Smooth muscle cell of the brain vasculature (primary cell): ENCODE measurements at regions not wholly inside any gene's neighbourhood (a gene's known extent, or its start where the extent isn't known, plus 50 kb on each side); places are given as distances from the start of the nearest gene placed in this dataset.

ENCODE experiments used
- DNase-seq: peaks from one replicate; pipeline ENCODE4 v3.0.0-alpha.2; 2012; ENCODE audit warnings: low read depth, low spot score

DNA sequence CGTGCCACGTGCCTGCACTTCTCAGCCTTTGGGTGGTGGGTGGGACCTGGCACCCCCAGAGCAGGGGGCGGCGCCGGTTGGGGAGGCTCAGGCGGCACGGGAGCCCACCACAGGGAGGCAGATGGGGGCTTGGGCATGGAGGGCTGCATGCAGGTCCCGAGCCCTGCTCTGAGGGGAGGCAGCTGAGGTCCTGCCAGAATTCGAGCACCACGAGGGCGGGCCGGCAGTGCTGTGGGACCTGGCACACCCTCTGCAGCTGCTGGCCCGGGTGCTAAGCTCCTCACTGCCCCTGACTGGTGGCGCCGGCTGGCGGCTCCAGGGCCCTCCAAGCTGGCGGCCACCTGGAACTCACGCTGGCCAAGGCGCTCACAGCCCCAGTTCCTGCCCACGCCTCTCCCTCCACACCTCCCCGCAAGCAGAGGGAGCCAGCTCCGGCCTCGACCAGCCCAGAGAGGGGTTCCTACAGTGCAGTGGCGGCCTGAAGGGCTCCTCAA, 1176.8 kb upstream of the GYPC start:
- DNase-seq: no peak

GRCh38 chr2:125490308-125490707, 1165.7 kb upstream of the GYPC start:
- DNase-seq: no peak

GRCh38 chr2:125491663-125492062, 1164.3 kb upstream of the GYPC start:
- no peak for DNase-seq

DNA sequence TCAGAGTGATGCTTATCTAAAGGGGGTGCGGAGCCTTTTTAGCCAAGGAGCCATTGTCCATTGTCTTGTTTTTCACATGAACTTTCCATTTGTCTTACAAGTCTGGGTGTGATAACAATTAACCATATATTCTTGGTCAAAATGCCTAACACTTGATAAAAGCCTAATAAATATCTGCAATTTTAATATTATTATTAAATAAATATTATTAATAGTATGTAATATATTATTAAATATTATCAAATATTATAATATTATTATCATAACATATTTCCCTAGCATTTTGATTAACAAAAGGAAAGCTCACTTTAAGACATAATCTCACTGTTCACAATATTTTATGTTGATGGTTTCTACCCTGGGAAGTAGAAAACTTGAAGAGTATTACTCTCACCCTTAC, 1143.6 kb upstream of the GYPC start:
- no peak for DNase-seq

DNA sequence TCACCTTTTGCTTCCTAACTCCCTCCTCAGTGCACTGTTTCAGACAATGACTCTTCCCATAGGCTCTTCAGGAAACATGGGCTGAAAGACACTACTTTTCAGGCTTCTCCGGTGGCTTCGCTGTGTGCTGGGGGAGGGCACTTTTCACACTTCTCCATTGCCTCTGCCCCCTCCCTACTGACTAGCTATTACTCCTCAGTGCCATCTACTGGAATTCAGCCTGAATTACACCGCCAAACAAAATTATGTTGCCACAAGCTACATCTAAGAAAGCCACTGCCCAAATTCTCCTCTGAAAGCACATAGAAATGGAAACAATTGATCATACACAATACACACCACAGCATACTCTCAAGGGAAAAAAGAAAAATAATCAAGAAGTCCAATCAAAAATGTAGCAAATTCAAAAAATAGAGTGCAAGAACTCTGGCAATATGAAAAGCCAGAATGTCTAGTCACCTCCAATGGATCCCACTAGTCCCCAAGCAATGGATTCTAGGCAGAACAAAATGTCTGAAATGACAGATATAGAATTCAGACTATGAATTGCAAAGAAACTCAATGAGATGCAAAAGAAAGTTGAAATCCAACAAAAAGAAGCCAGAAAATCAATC, 1139.4 kb upstream of the GYPC start:
- no peak for DNase-seq

DNA sequence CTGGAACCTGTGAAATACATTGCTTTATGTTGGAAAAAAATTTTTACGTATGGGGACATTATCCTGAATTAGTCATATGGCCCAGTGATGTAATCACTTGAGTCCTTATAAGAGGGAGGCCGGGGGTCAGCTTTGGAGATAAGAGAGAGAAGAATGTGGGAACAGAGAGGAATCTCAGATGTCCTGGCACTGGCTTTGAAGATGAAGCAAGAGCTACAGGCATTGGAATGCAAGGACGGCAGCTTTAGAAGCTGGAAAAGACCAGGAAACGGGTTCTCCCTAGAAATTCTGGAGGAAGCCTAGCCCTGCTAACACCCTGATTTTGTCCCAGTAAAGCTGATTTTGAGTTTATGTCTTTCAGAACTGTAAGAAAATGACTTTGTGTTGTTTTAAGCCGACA, 1129.9 kb upstream of the GYPC start:
- no peak for DNase-seq

DNA sequence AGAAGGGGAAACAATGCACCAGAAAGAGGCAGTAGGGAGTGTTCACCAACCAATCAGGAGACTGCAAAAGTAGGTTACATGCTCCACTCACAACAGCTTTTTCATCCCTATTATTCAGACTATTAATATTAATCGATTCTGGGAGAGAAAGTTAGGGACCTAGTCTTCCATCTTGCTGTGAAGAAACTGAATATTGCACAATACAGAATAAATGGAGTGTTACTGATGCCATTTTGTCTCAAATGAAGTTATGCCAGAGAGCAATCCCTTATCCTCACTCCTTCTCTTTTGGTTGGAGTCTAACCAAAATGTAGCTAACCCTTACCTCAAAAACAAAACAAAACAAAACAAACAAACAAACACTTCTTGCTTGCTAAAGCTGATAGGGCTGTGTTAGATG, 1120.9 kb upstream of the GYPC start:
- DNase-seq: no peak

GRCh38 chr2:125543968-125544514, 1111.9 kb upstream of the GYPC start:
- DNase-seq: no peak

DNA sequence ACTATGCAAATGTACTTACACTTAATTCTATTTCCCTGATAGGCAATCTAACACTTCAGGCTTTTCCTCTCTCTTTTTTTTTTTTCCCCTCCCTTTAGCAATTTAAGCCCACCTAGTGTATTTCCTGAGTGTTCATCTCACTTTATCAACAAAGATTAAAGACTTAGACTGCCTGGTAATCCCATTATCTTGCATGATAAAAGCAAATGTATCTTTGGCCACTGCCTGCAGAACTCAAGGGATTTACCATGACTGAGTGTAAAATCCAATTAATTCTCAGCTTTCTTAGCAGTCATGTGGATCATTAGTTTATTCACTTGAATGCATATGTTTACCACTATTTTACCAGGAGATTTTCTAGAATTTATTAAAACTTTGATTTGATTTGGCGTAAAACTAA, 1102.2 kb upstream of the GYPC start:
- no peak for DNase-seq

DNA sequence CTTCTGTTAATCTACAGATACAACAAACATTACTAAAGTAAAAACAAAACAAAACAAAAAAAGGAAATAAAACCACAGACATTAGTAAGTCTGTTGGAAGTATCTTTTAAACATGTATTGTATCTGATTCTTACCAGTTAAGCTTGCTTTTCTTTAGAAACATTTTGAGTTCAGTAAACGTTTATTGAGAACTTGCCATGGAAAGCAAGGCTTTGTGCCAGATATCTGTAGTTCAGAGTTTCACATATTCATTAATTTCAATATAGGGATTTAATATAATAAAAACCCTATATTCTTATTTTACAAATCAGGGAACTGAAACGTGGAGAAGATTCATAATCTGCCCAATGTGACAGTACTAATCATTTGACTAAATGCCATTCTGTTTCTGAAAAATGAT, 1101.0 kb upstream of the GYPC start:
- no peak for DNase-seq

- DNase-seq: no peak
These were observed 1096.8 kb upstream of the GYPC start for GRCh38 chr2:125559186-125559585.

- DNase-seq: no peak
These were observed 1095.1 kb upstream of the GYPC start for GRCh38 chr2:125560855-125561254.

GRCh38 chr2:125561302-125561701, 1094.7 kb upstream of the GYPC start:
- no peak for DNase-seq

GRCh38 chr2:125562924-125563323, 1093.0 kb upstream of the GYPC start:
- DNase-seq: no peak

DNA sequence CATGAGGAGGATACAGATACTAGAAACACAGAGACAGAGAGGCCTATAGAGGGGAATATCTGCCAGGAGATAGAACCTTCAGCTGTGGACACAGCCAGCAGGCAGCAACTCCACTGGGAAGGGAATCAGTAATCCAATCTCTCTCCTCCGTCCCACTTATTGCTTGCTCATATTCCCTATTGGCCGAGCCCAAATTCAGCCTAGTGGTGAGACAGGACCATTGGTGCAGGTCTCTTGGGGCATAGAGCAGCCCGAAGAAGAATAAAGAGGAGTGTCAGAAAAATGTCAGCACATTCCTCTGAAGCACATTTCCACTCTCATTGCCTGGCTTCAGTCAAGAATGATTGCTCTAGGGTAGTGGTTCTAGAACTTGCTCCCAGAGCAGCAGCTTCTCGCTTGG, 1091.5 kb upstream of the GYPC start:
- DNase-seq: no peak

- DNase-seq: no peak
These were observed 1089.5 kb upstream of the GYPC start for GRCh38 chr2:125566422-125566821.

DNA sequence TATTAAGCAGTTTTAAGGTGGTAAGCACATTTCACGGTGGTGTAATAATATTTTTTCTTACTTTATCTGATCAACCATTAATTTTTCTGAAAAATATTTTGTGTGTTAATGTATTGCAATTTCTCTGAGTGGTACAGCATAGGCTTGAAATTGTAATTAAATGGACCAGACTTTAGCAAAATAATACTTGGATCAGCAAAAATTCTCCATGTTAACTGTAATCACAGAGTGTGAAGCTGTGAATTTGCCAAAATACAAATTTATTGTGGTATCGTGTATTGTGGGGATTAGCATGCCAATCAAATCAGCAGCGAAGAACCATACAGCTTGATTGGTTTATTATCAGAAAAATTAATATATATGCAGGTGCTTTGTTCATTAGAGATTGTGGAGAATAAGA, 1088.9 kb upstream of the GYPC start:
- no peak for DNase-seq

- DNase-seq: no peak
These were observed 1083.3 kb upstream of the GYPC start for GRCh38 chr2:125572660-125573059.

- no peak for DNase-seq
These were observed 1082.5 kb upstream of the GYPC start for GRCh38 chr2:125573432-125573831.

DNA sequence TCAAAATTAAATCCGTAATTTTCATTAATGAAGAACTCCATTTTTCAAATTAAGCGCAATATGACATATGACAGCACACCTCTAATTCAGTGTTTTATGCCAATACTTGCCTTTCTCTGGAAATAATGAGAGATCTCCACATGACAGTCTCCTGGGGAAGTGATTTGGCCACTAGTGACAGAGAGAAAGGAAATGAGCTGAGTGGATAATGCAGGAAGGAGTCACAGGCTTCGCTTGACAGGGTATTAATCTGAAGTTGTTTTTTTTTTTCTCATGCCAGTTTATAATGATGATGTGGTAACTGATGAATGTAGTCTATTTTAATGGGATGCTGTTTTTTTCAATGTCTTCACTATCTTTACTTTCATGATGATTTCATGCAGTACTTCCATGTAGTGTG, 1079.4 kb upstream of the GYPC start:
- DNase-seq: no peak

DNA sequence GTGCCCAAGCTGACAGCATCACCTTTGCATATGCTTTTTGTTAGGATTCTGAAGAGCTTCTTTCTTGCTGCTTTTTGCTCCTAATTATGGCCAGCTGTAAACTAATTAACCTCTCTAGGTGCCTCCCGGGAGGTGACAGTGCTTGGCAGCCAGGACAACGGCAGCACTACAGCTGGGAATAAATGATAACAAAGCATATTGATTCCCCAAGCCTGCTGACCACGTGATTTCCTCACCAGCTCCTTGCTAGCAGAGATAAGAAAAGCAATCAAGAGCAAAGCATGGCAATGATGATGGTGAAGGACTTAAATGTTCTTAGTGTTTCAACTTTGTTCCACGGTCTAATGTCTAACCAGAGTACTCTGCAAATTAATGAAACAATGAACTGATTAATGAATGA, 1074.4 kb upstream of the GYPC start:
- no peak for DNase-seq

GRCh38 chr2:125582516-125582915, 1073.4 kb upstream of the GYPC start:
- no peak for DNase-seq

DNA sequence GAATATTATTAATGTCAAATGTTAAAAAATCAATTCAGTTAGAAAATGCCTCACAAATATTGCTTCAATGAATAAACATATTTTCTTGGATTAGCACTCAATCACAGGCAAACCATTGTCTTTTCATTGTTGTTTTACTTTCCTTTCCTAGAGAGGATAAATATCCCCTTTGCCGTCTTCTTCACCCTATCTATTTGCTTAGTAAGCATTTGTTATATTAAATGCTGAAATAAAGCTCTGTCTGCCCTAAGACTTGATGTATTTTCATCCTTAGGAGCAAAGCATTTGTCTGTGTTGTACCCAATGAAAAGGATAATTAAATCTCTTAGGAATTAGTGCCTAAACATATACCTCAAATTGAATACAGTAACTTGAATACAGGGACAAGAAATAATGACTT, 1071.2 kb upstream of the GYPC start:
- no peak for DNase-seq

GRCh38 chr2:125588780-125589179, 1067.2 kb upstream of the GYPC start:
- no peak for DNase-seq
